ENCODE measurements at regions not wholly inside any gene's neighbourhood (a gene's known extent, or its start where the extent isn't known, plus 50 kb on each side); places are given as distances from the start of the nearest gene placed in this dataset.
A peak's percentile ranks its signal among the peaks of the same experiment; 100 is the strongest.

- no peaks in the 10 kb centered on the region for H3K4me1 ChIP-seq (ENCODE audit: control insufficient read depth, insufficient read depth, low read length)
- POLR2A ChIA-PET, result no interaction called here
- H3K36me3 ChIP-seq (ENCODE audit: control insufficient read depth in 2 of 2, insufficient read depth in 1 of 2, low read length in 2 of 2), result no peaks in the 10 kb centered on the region
- H3K9me3 ChIP-seq (ENCODE audit: control insufficient read depth, insufficient read depth, low read depth, low read length), result no peaks in the 10 kb centered on the region
- no peak overlapping the region for H3K27ac ChIP-seq (ENCODE audit: extremely low read depth, low read depth, low read length)
- TF ChIP-seq ZNF146 (tag by site-specific recombination; IDR thresholded peaks at IDR 0.05) (peak; percentile 58), ZNF548 (tag by site-specific recombination; IDR thresholded peaks at IDR 0.05) (no peak)
- H3K4me3 ChIP-seq (ENCODE audit: low read depth, low read length), result no peak overlapping the region
- CTCF ChIA-PET, result no interaction called here
Measured at GRCh38 chr5:120231563-120231962, 232.5 kb upstream of the PRR16 start.

- Histone ChIP-seq H3K9me3 (ENCODE audit: control insufficient read depth, insufficient read depth, low read depth, low read length) (no peaks in the 10 kb centered on the region), H3K27ac (ENCODE audit: extremely low read depth, low read depth, low read length) (no peak overlapping the region), H3K4me1 (ENCODE audit: control insufficient read depth, insufficient read depth, low read length) (no peaks in the 10 kb centered on the region), H3K4me3 (ENCODE audit: low read depth, low read length) (no peak overlapping the region), H3K36me3 (ENCODE audit: control insufficient read depth in 2 of 2, insufficient read depth in 1 of 2, low read length in 2 of 2) (no peaks in the 10 kb centered on the region)
- TF ChIP-seq ZNF366 (tag by site-specific recombination; conservative IDR thresholded peaks at IDR 0.05) (no peak), ZNF362 (tag by site-specific recombination; IDR thresholded peaks at IDR 0.05) (no peak), ZNF514 (tag by site-specific recombination; IDR thresholded peaks at IDR 0.05) (no peak), KLF9 (tag by site-specific recombination; IDR thresholded peaks at IDR 0.05; ENCODE audit: low read depth) (no peak), ZNF239 (tag by site-specific recombination; IDR thresholded peaks at IDR 0.05) (no peak), KLF8 (tag by site-specific recombination; IDR thresholded peaks at IDR 0.05) (no peak), ZFHX2 (tag by site-specific recombination; conservative IDR thresholded peaks at IDR 0.05) (no peak), HOXC10 (CRISPR knock-in tag; IDR thresholded peaks at IDR 0.05) (no peak), ZNF670 (tag by site-specific recombination; IDR thresholded peaks at IDR 0.05; ENCODE audit: low read depth) (no peak)
- CTCF ChIA-PET, result no interaction called here
- POLR2A ChIA-PET, result no interaction called here
Measured at GRCh38 chr5:120236360-120236759, 227.7 kb upstream of the PRR16 start.

GRCh38 chr5:120239086-120239485 lies 225.0 kb upstream of the PRR16 start:
- H3K36me3 ChIP-seq (ENCODE audit: control insufficient read depth in 2 of 2, insufficient read depth in 1 of 2, low read length in 2 of 2), result no peaks in the 10 kb centered on the region
- no peaks in the 10 kb centered on the region for H3K9me3 ChIP-seq (ENCODE audit: control insufficient read depth, insufficient read depth, low read depth, low read length)
- H3K4me3 ChIP-seq (ENCODE audit: low read depth, low read length), result no peak overlapping the region
- H3K4me1 ChIP-seq (ENCODE audit: control insufficient read depth, insufficient read depth, low read length), result no peaks in the 10 kb centered on the region
- no peak overlapping the region for H3K27ac ChIP-seq (ENCODE audit: extremely low read depth, low read depth, low read length)
- ChIA-PET POLR2A (no interaction called here), CTCF (no interaction called here)
- TF ChIP-seq KLF10 (tag by site-specific recombination; IDR thresholded peaks at IDR 0.05), result no peak
- TF ChIP-seq ZNF146 (tag by site-specific recombination; IDR thresholded peaks at IDR 0.05), result no peak
- no peak for TF ChIP-seq ZNF626 (tag by site-specific recombination; IDR thresholded peaks at IDR 0.05)

DNA sequence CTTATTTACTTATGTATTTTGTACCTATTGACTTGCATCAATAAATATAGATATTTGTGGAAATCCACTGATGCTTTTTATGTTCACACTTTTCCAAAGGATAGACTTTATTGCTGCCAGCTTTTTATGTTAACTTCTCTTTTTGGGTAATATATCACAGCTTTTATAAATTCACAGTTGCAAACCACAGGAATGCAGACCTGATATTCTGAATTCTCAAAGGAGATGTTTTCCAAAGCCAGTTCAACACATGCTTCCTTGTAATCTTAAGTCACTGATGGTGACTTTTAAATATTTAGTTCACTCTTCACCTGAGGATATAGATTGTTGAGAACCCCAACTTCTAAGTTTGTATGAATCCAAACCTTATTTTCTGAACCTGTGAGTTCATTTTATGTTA lies 223.4 kb upstream of the PRR16 start:
- H3K36me3 ChIP-seq (ENCODE audit: control insufficient read depth in 2 of 2, insufficient read depth in 1 of 2, low read length in 2 of 2), result no peaks in the 10 kb centered on the region
- POLR2A ChIA-PET, result no interaction called here
- CTCF ChIA-PET, result no interaction called here
- no peaks in the 10 kb centered on the region for H3K9me3 ChIP-seq (ENCODE audit: control insufficient read depth, insufficient read depth, low read depth, low read length)
- no peaks in the 10 kb centered on the region for H3K4me1 ChIP-seq (ENCODE audit: control insufficient read depth, insufficient read depth, low read length)
- H3K27ac ChIP-seq (ENCODE audit: extremely low read depth, low read depth, low read length), result no peak overlapping the region
- no peak overlapping the region for H3K4me3 ChIP-seq (ENCODE audit: low read depth, low read length)
- TF ChIP-seq TCF7L2 (IDR thresholded peaks at IDR 0.05; ENCODE audit: borderline replicate concordance, low read depth, low read length) (no peak), ZNF354C (tag by site-specific recombination; IDR thresholded peaks at IDR 0.05; ENCODE audit: borderline replicate concordance, low read depth) (no peak), CTCF (tag by site-specific recombination; IDR thresholded peaks at IDR 0.05) (no peak), ZNF654 (tag by site-specific recombination; IDR thresholded peaks at IDR 0.05; ENCODE audit: low read depth) (no peak), ZNF621 (tag by site-specific recombination; IDR thresholded peaks at IDR 0.05) (no peak)

Measured in HEK293 (cell line).